ENCODE measurements at regions not wholly inside any gene's neighbourhood (a gene's known extent, or its start where the extent isn't known, plus 50 kb on each side); places are given as distances from the start of the nearest gene placed in this dataset.

DNA sequence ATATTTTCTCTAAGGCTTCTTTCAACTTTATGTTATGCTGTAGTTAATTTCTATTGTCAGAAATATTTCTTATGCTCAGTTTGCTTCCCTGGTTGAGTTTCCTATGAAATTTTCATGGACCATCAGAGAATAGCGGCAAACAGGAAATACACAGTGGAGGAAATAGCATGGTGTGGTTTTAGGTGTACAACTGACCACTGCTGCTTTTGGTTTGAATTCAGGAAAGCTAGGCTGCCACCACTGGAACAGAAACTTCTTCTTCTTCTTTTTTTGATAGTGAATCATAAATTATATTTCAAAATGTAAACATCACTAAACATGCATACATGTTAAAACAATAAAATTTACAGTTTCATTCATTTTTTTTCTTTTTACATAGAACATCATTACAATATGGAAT is 316.6 kb upstream of the TGFBR2 start:
- H3K36me3 ChIP-seq: no peaks in the 10 kb centered on the region
- H3K4me3 ChIP-seq: no peak overlapping the region
- H3K9me3 ChIP-seq: no peaks in the 10 kb centered on the region
- DNase-seq: no peak
- no peaks in the 10 kb centered on the region for H3K27me3 ChIP-seq

- no peak for DNase-seq
- Histone ChIP-seq H3K9me3 (no peaks in the 10 kb centered on the region), H3K36me3 (no peaks in the 10 kb centered on the region), H3K27me3 (no peaks in the 10 kb centered on the region), H3K4me3 (no peak overlapping the region)
These were observed 315.9 kb upstream of the TGFBR2 start for GRCh38 chr3:30290479-30290878.

- Histone ChIP-seq H3K36me3 (no peaks in the 10 kb centered on the region), H3K9me3 (no peaks in the 10 kb centered on the region), H3K27me3 (no peaks in the 10 kb centered on the region), H3K4me3 (no peak overlapping the region)
- DNase-seq: no peak
These were observed 314.1 kb upstream of the TGFBR2 start for GRCh38 chr3:30292192-30292893.

DNA sequence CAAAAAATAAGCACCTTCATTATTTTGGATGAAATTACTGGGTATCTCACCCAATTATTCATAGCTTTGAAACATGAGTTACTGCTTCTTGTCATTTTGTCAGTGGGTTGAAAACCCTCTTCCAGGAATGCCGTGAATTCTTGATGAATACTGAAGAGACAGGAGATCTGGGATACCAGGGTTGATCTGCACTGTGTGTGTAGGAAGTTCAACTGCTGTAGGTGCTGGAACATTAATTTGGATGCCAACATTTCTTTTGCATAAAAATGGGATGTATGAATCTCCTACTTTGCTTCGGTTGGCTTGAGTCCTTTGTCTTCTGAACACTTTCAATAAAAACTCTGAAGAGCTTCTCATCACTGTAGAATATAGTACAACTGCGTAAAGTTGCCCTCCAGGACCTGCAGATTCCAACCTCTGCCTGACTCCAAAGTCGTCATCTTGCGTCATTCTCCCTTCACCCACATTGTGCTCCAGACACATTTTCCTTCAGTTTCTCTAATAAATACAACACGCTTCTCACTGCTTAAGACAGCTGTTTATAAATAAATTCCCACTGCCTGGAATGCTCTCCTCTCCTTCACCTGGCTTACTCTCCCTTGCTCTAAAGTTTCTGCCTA is 312.7 kb upstream of the TGFBR2 start:
- no peak for DNase-seq
- Histone ChIP-seq H3K36me3 (no peaks in the 10 kb centered on the region), H3K4me3 (no peak overlapping the region), H3K9me3 (no peaks in the 10 kb centered on the region), H3K27me3 (no peaks in the 10 kb centered on the region)

DNA sequence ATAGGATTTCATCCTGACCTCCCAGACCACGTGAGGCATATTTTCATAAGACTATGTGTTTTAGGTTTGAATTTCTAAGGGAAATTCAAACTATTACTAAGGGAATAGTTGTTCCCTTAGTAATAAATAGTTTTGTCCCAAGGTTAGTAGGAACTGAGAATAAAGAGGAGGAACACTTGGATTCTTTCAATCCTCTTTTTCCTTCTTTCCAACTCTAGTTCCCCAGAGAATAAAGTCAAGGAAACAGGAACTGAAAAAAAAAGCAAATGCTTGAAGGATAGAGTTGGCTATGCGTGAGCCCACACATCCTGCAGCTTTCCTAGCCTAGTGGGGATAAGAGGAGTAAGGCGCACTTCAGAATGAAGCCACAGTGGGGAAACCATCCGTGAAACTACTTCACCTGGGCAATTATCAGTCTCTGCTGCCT is 312.1 kb upstream of the TGFBR2 start:
- H3K27me3 ChIP-seq: no peaks in the 10 kb centered on the region
- H3K36me3 ChIP-seq: no peaks in the 10 kb centered on the region
- no peak overlapping the region for H3K4me3 ChIP-seq
- no peaks in the 10 kb centered on the region for H3K9me3 ChIP-seq
- no peak for DNase-seq

DNA sequence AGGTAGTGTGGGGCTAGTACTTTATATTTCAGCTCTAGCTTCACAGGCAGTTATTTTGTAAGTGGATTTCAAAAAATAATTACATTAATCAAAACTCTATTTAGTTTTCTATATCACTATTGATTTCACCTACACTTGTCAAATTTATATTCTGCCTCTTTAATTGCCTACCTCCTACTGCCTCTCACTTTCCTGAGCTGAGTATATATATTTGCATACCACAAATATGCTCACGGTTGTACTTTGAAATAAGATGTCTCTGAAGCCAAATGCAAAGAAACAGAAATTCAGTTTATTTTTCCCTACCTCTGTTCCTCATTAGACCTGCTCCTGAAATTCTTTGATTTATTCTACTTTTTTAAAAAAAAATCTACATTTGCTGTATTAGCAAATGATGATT is 309.3 kb upstream of the TGFBR2 start:
- H3K4me3 ChIP-seq: no peak overlapping the region
- no peaks in the 10 kb centered on the region for H3K36me3 ChIP-seq
- H3K9me3 ChIP-seq: no peaks in the 10 kb centered on the region
- no peak for DNase-seq
- no peaks in the 10 kb centered on the region for H3K27me3 ChIP-seq

DNA sequence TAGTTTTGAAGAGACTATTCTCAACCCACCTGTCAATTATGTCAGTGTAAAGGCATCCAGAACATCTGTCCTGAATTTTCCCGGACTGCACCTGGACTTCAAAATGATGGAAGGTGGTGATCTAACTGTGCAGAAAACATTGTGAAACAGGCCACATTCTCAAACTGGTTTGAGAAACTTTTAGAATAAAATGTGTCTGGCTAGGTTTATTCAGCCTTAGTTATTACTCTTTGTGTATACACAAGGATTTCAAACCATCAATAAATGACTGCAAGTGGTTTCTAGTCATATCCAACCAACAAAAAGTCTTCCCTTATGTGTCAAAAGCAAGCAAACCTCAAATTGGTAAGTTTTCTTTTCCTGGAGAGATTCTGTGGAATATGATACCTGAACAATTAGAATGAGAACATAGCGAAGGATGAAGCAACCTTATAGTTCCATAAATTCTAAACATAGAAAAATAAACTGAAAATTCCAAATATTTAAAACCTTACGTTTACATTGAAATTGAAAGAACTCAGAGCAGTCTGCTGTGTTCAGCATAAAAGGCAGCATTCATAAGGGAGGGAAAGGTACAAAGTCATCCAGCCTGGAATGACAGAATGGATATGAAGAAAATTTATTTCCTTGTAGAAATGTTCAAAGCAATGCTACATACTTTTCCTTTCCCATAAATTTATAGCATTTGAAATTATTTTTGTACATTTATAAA is 306.6 kb upstream of the TGFBR2 start:
- H3K36me3 ChIP-seq: no peaks in the 10 kb centered on the region
- H3K4me3 ChIP-seq: no peak overlapping the region
- H3K9me3 ChIP-seq: no peaks in the 10 kb centered on the region
- H3K27me3 ChIP-seq: no peaks in the 10 kb centered on the region
- no peak for DNase-seq

DNA sequence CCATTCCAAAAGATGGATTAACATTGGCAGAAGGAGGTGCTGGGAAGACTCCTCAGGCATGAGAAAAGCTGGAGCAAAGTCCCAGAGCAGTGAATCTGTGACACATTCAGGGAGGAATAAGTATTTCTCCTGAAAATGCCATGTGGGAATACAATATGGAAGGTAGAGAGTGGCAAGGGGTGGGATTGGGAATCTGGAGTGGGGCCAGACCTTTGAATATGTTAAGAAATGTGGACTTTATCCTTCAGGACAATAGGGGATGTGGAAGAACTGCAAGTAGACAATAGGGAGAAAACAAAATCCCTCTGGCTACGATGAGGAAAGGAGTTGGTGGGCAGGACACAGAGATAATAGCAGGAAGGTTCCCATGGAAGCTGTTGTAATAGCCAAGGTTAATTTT is 305.6 kb upstream of the TGFBR2 start:
- H3K36me3 ChIP-seq: no peaks in the 10 kb centered on the region
- no peak overlapping the region for H3K4me3 ChIP-seq
- H3K9me3 ChIP-seq: no peaks in the 10 kb centered on the region
- DNase-seq: no peak
- H3K27me3 ChIP-seq: no peaks in the 10 kb centered on the region

- H3K4me3 ChIP-seq: no peak overlapping the region
- no peak for DNase-seq
These were observed 304.4 kb upstream of the TGFBR2 start for GRCh38 chr3:30302027-30302426.

GRCh38 chr3:30303770-30304169 is 302.6 kb upstream of the TGFBR2 start:
- H3K4me3 ChIP-seq: no peak overlapping the region
- H3K9me3 ChIP-seq: no peaks in the 10 kb centered on the region
- no peaks in the 10 kb centered on the region for H3K27me3 ChIP-seq
- no peaks in the 10 kb centered on the region for H3K36me3 ChIP-seq
- no peak for DNase-seq

More at GRCh38 chr3:30302027-30302426, 304.4 kb upstream of the TGFBR2 start:
- Histone ChIP-seq H3K36me3 (no peaks in the 10 kb centered on the region), H3K27me3 (no peaks in the 10 kb centered on the region), H3K9me3 (no peaks in the 10 kb centered on the region)

DNA sequence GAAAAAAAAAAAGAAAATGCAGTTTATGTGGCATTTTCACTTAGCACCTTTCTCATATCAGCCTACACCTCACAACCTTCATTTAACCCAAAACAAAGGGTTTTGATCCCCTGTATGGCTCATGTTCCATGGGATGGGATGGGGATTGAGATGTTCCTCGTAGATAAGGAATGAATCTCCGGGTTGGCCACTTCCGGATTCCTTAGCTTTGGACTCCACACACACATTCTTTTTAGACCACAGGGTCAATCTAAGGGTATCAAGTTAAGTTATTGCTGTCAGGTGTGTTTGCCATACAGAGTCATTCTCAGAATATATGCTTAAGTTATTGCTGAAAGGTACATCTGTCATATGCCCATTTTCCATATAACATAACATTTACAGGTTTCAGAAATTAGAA is 301.4 kb upstream of the TGFBR2 start:
- Histone ChIP-seq H3K27me3 (no peaks in the 10 kb centered on the region), H3K36me3 (no peaks in the 10 kb centered on the region)

DNA sequence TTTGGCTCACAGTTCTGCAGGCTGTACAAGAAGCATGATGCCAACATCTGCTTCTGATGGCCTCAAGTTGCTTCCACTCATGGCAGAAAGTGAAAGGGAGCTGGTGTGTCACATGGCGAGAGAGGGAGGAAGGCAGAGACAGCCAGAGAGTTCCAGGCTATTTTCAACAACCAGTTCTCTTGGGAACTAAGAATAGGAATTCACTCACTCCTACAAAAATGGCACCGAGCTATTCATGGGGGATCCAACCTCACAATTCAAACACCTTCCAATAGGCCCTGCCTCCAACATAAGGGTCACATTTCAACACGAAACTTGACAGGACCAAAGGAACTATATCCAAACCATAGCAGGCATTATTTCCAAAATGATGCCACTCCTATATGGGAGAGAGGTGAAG is 299.5 kb upstream of the TGFBR2 start:
- DNase-seq: no peak
- no peaks in the 10 kb centered on the region for H3K9me3 ChIP-seq

More for the DNA sequence above, 301.4 kb upstream of the TGFBR2 start:
- no peaks in the 10 kb centered on the region for H3K9me3 ChIP-seq
- no peak overlapping the region for H3K4me3 ChIP-seq
- no peak for DNase-seq

DNA sequence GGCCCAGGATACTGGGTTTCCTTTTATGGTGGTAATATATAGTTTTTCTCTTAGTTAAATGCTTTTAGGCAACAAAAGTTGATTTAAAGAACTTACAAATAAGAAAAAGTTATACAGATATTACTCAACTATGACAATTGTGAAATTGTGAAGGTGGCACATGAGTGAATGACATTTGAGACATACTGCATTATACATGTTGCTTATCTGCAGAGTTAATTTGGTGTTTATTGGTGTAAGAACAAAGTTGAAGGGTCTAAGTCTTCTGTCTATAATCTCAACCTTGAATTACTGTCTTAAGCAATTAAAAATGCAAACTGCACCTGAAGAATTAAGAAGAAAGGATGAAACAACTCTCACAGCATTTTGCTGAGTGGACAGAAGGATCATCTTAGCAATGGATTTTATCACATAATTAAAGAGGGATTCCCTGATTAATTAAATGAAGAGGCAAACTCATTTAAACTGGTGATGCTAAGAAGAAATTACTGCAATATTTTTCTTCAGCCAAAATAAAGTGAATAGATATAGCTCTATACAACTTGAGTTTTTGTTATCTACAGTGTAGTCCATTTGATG is 298.9 kb upstream of the TGFBR2 start:
- no peaks in the 10 kb centered on the region for H3K9me3 ChIP-seq
- H3K36me3 ChIP-seq: no peaks in the 10 kb centered on the region
- DNase-seq: no peak

More for the DNA sequence above, 299.5 kb upstream of the TGFBR2 start:
- H3K27me3 ChIP-seq: no peaks in the 10 kb centered on the region
- no peaks in the 10 kb centered on the region for H3K36me3 ChIP-seq
- H3K4me3 ChIP-seq: no peak overlapping the region

GRCh38 chr3:30308131-30308530 is 298.3 kb upstream of the TGFBR2 start:
- DNase-seq: no peak
- H3K4me3 ChIP-seq: no peak overlapping the region
- H3K27me3 ChIP-seq: no peaks in the 10 kb centered on the region
- no peaks in the 10 kb centered on the region for H3K36me3 ChIP-seq
- no peaks in the 10 kb centered on the region for H3K9me3 ChIP-seq

More for the DNA sequence above, 298.9 kb upstream of the TGFBR2 start:
- Histone ChIP-seq H3K27me3 (no peaks in the 10 kb centered on the region), H3K4me3 (no peak overlapping the region)

DNA sequence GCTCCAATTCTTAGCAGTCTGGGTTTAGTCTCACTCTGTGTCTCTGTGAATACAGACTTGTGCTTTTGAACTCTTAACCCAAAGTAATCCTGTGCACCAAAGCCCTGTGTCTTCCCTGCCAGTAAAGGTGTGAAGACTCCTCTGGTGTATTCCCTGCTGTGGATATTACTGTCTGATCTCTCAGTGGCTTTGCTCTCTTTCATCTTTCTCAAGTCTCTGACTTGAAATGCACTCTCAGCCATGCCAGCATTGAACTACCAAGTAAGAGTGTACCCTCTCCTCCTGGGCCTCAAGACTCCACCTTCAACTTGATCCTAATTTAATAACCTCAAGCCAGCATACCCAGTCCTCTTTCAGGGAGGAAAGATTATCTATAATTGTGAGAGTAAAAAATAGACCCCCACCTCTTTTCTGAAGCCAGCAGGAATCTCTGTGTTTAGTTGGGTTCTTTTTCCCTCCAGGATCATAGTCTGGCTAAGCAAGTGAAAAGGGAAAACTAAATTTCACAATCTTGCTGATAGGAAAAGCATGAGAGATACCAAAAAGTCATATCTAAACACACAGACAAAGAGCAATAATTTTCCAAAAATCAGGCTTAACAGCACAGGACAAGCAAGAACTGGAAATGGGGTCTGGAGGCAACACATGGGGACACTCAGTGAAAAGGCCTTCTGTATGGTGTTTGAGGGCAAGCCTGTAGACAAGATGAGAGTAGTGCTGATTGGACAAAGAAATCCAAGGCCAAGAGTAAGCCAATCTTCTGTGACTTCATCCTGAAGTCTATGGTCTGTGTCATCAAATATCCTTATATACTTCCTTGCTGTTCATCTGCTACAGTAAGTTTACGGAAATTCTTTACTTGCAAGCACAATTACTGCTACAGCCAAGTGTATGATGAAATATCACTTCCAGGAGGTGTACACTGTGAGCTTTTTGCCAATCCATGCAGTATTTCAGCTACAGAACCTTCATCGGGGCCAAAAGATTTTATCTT is 296.1 kb upstream of the TGFBR2 start:
- Histone ChIP-seq H3K4me3 (no peak overlapping the region), H3K36me3 (no peaks in the 10 kb centered on the region), H3K9me3 (no peaks in the 10 kb centered on the region), H3K27me3 (no peaks in the 10 kb centered on the region)
- DNase-seq: no peak

DNA sequence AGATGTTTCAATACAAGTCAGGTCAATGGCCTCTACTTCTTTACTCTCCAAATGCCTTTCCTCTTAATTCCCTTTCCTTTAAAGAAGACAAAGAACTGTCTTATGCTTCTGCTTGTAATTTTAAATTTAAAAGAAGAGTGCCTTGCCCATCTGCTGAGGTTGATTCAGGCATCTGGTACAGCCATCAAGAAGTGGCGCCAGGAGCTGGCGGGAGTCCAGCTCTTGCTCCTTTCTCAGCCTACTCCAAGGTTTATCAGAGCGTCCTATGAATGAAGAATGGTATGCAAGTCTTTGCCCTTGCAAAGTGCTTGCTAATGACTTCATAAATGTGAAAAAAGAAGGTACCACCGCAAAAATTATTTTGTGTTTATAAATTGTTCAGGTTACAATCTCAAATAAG is 294.6 kb upstream of the TGFBR2 start:
- DNase-seq: no peak
- no peaks in the 10 kb centered on the region for H3K36me3 ChIP-seq
- H3K9me3 ChIP-seq: no peaks in the 10 kb centered on the region
- H3K27me3 ChIP-seq: no peaks in the 10 kb centered on the region
- H3K4me3 ChIP-seq: no peak overlapping the region

Measured in MG63 (cell line).